AG04449 (cell line): ENCODE measurements at regions not wholly inside any gene's neighbourhood (a gene's known extent, or its start where the extent isn't known, plus 50 kb on each side); places are given as distances from the start of the nearest gene placed in this dataset.

Experiments used
- CTCF ChIA-PET: fragments of 350-600 bp; formaldehyde crosslinking; extraction: SDS; loops from one replicate; lab custom pipeline; 2021; ENCODE audit warnings: antibody characterized with exemption; lab: Yijun Ruan, JAX
- POLR2A ChIA-PET: fragments of 400-600, 350-600 bp; formaldehyde crosslinking; extraction: SDS; loops from one replicate; lab custom pipeline; 2020; ENCODE audit warnings: antibody characterized with exemption, inconsistent platforms; lab: Yijun Ruan, JAX
- DNase-seq: peaks from one replicate; pipeline ENCODE4 v3.0.0-alpha.2; 2010; ENCODE audit warnings: low read depth, low spot score
- H3K4me3 ChIP-seq: 2 replicates; pipeline ENCODE4 v1.5.1; 2011; ENCODE audit warnings: low read depth, mild to moderate bottlenecking, control low read depth, low read length
- CTCF ChIP-seq: IDR thresholded peaks from one replicate; pipeline ENCODE4 v1.5.1; 2011; ENCODE audit warnings: mild to moderate bottlenecking, moderate library complexity, low read length, control low read depth, inconsistent platforms; ENCODE audit not compliant: insufficient read depth; ENCODE audit errors: missing control alignments

DNA sequence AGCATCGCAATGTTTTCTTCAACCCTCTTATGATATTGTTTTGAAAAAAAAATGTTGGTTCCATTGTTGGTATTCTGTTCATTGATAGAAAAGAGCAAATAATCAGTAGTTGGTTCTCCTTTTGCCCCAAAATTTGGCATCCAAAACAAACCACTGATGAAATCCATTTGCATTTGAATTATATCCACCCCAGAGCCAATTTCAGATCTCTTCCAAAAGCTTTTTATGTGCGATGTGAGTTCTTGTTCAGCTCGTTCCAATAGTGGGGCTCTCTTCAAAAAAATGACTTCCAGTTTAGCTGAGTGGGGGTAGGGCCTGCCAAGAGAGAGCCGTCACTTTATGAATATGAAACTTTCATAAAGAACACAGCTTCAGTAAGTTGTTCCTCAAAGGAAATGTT lies 130.7 kb downstream of the DIO2 start:
- DNase-seq, result no peak
- ChIA-PET CTCF (interaction anchor here (1.7 kb wide), 1 partner anchor 25 kb away, joined by 8 read pairs; no protein-coding TSS in a partner anchor), POLR2A (no interaction called here)
- no peak for TF ChIP-seq CTCF
- no peak overlapping the region for H3K4me3 ChIP-seq

DNA sequence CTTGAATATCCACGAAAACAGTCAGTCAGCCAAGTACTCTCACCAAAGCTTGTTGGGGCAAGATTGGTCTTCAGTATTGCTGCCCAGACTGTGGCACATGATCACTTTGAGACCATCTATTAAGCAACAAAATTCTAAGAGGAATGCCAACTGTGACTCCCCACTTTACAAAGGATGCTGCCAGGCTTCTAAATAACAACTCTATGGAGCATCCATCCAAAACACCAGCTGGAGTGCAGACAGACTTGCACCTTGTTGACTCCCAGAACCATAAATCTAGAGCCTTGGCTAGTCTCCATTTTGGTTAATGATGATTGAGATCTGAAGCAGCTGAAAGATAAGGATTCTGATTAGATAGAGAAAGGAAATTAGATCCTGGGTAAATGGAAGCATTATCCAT lies 132.8 kb downstream of the DIO2 start:
- no peak for DNase-seq
- H3K4me3 ChIP-seq, result no peak overlapping the region
- POLR2A ChIA-PET, result no interaction called here
- CTCF ChIA-PET, result interaction anchor here (1.0 to 2.9 kb wide), 2 partner anchors 10 to 22 kb away, joined by 3 to 11 read pairs; no protein-coding TSS in a partner anchor
- no peak for TF ChIP-seq CTCF

DNA sequence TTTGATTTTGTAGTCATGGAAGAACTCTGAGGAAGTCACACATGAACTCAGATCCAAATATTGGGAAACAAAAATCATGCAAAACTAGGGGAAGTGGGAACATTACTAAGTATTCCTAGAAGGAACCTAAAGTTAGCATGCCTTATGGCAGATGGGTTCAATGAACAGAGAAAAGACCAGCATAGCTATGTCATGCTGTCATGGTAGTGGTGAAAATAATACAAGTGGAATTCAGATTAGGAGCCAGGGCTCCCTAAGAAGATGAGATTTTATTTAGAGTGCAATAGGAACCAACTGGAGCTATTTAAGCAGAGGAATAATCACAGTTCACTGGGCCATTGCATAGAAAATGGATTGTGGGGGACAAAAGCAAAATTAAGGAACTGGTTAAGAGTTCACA lies 134.0 kb downstream of the DIO2 start:
- POLR2A ChIA-PET, result no interaction called here
- CTCF ChIA-PET, result interaction anchor here (1.9 to 2.9 kb wide), 2 partner anchors 21 to 136 kb away, joined by 4 to 11 read pairs; no protein-coding TSS in a partner anchor
- no peak for DNase-seq
- no peak overlapping the region for H3K4me3 ChIP-seq
- TF ChIP-seq CTCF, result no peak

GRCh38 chr14:80074900-80075574 lies 136.3 kb downstream of the DIO2 start:
- DNase-seq, result no peak
- ChIA-PET CTCF (no interaction called here), POLR2A (no interaction called here)
- no peak for TF ChIP-seq CTCF
- H3K4me3 ChIP-seq, result no peak overlapping the region

DNA sequence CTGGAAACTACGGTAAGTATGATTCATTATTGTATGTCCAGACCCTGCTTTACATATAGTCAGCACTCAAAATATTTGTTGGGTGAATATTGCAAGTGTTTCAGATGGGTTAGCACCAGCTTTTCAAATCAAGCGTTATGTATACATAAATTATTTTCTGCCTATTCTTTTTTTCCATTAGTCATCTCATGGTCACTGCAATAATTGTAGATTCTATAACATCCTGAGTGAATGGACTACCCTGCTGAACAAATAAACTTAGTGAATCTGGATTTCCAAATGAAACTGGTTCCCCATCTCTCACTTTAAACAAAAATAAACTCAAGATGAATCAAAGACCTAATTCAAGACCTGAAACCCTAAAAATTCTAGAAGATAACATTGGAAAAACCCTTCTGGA lies 152.3 kb downstream of the DIO2 start:
- H3K4me3 ChIP-seq, result no peak overlapping the region
- POLR2A ChIA-PET, result no interaction called here
- no peak for DNase-seq
- TF ChIP-seq CTCF, result no peak
- CTCF ChIA-PET, result interaction anchor here (1.6 to 1.8 kb wide), 3 partner anchors 11 to 804 kb away, joined by 3 to 7 read pairs (median 4); no protein-coding TSS in a partner anchor

- ChIA-PET POLR2A (no interaction called here), CTCF (interaction anchor here (0.7 to 5.0 kb wide), 44 partner anchors 9 to 1122 kb away, joined by 3 to 60 read pairs (median 4); no protein-coding TSS in a partner anchor)
- no peak for TF ChIP-seq CTCF
- no peak for DNase-seq
- no peak overlapping the region for H3K4me3 ChIP-seq
Measured at GRCh38 chr14:80056497-80056801, 154.9 kb downstream of the DIO2 start.
